Type B pancreatic cell (in vitro differentiated cells): ENCODE measurements at regions not wholly inside any gene's neighbourhood (a gene's known extent, or its start where the extent isn't known, plus 50 kb on each side); places are given as distances from the start of the nearest gene placed in this dataset.
A peak's percentile ranks its signal among the peaks of the same experiment; 100 is the strongest.
"Not testable (repeated sequence)": the region's sequence is repeated elsewhere in the genome, so short reads cannot be mapped to it uniquely, and the experiment has no call there.

Source experiments
- DNase-seq: peaks from one replicate; pipeline ENCODE4 v3.0.0; 2021; ENCODE audit warnings: mixed read lengths; ENCODE audit not compliant: unreplicated experiment; ENCODE audit errors: extremely low spot score
- H3K27ac Mint-ChIP-seq: 2 replicates; pipeline ENCODE4 v1.8.0; 2021; ENCODE audit warnings: mild to moderate bottlenecking, mixed read lengths
- H3K27me3 Mint-ChIP-seq: 2 replicates; pipeline ENCODE4 v1.8.0; 2021; ENCODE audit warnings: mixed read lengths
- H3K36me3 Mint-ChIP-seq: 2 replicates; pipeline ENCODE4 v1.8.0; 2021; ENCODE audit warnings: mixed read lengths
- H3K4me1 Mint-ChIP-seq: one replicate; pipeline ENCODE4 v1.8.0; 2021; ENCODE audit warnings: mixed read lengths; ENCODE audit not compliant: unreplicated experiment
- H3K4me3 Mint-ChIP-seq: 2 replicates; pipeline ENCODE4 v1.8.0; 2021; ENCODE audit warnings: mild to moderate bottlenecking, mixed read lengths
- H3K9me3 Mint-ChIP-seq: 2 replicates; pipeline ENCODE4 v1.8.0; 2021; ENCODE audit warnings: mixed read lengths
- TF ChIP-seq, protein P1 (sequence below): fragments of 200-600 bp; sonication (generic); conservative IDR thresholded peaks from 2 replicates; pipeline ENCODE4 v1.5.0; 2021; ENCODE audit warnings: antibody characterized with exemption, mild to moderate bottlenecking

DNA sequence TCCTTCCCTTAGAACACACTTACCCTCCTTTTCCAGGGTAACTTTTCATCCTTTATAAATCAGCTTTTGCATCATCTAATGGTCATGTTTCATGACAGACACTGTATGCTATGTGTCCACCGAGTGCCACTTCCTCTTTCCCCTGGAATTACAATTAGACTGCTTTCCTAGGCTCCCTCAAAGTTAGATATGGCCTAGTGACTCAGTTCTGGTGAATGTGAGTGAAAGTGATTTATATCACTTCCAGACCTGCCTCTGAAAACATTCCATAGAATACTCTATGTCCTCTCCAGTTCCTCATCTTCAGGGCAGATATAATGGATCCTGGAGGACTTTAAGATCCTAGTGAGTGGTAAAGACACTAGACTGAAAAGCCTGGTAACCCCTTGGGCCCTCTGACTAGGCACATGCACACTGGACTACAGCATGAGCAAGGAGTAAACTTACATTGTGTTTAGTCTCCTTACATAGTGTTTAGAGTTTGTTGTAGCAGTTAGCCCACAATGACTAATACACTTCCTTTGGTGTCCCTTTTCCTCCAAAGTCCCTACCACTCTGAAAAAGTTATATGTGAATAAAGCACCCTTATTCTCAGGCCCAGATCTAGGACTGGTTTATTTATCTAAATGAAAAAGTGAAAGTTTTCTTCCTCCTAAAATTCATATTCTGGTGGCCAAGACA lies 59.3 kb downstream of the GPR88 start:
- TF ChIP-seq, protein P1, sequence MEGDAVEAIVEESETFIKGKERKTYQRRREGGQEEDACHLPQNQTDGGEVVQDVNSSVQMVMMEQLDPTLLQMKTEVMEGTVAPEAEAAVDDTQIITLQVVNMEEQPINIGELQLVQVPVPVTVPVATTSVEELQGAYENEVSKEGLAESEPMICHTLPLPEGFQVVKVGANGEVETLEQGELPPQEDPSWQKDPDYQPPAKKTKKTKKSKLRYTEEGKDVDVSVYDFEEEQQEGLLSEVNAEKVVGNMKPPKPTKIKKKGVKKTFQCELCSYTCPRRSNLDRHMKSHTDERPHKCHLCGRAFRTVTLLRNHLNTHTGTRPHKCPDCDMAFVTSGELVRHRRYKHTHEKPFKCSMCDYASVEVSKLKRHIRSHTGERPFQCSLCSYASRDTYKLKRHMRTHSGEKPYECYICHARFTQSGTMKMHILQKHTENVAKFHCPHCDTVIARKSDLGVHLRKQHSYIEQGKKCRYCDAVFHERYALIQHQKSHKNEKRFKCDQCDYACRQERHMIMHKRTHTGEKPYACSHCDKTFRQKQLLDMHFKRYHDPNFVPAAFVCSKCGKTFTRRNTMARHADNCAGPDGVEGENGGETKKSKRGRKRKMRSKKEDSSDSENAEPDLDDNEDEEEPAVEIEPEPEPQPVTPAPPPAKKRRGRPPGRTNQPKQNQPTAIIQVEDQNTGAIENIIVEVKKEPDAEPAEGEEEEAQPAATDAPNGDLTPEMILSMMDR: no peak
- Mint-ChIP-seq H3K4me3 (no peak overlapping the region), H3K36me3 (no peaks in the 10 kb centered on the region), H3K4me1 (peaks cover 5% of the 10 kb centered on the region), H3K27ac (no peak overlapping the region), H3K27me3 (no peaks in the 10 kb centered on the region), H3K9me3 (no peaks in the 10 kb centered on the region)
- DNase-seq: no peak

- Mint-ChIP-seq H3K27me3 (no peaks in the 10 kb centered on the region), H3K9me3 (no peaks in the 10 kb centered on the region), H3K36me3 (no peaks in the 10 kb centered on the region), H3K4me3 (no peak overlapping the region), H3K27ac (no peak overlapping the region), H3K4me1 (peaks cover 5% of the 10 kb centered on the region)
- TF ChIP-seq, protein P1: no peak
- no peak for DNase-seq
Observed at GRCh38 chr1:100597784-100598183, 59.8 kb downstream of the GPR88 start.

- not testable (repeated sequence) for H3K4me3 Mint-ChIP-seq, H3K9me3 Mint-ChIP-seq, DNase-seq, H3K4me1 Mint-ChIP-seq, H3K27me3 Mint-ChIP-seq, H3K36me3 Mint-ChIP-seq, H3K27ac Mint-ChIP-seq
Observed at GRCh38 chr1:100600377-100600776, 62.4 kb downstream of the GPR88 start.

DNA sequence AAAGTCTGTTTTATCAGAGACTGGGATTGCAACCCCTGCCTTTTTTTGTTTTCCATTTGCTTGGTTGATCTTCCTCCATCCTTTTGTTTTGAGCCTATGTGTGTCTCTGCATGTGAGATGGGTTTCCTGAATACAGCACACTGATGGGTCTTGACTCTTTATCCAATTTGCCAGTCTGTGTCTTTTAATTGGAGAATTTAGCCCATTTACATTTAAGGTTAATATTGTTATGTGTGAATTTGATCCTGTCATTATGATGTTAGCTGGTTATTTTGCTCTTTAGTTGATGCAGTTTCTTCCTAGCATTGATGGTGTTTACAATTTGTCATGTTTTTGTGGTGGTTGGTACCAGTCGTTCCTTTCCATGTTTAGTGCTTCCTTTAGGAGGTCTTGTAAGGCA lies 64.1 kb downstream of the GPR88 start:
- H3K36me3 Mint-ChIP-seq, H3K4me1 Mint-ChIP-seq, H3K27ac Mint-ChIP-seq, H3K9me3 Mint-ChIP-seq, H3K27me3 Mint-ChIP-seq, DNase-seq, H3K4me3 Mint-ChIP-seq: not testable (repeated sequence)

- Mint-ChIP-seq H3K9me3 (no peaks in the 10 kb centered on the region), H3K36me3 (no peaks in the 10 kb centered on the region), H3K4me3 (no peak overlapping the region), H3K27me3 (no peaks in the 10 kb centered on the region), H3K27ac (no peak overlapping the region), H3K4me1 (peaks cover 6% of the 10 kb centered on the region)
- TF ChIP-seq, protein P1: no peak
- DNase-seq: no peak
Observed at GRCh38 chr1:100604372-100604771, 66.4 kb downstream of the GPR88 start.

DNA sequence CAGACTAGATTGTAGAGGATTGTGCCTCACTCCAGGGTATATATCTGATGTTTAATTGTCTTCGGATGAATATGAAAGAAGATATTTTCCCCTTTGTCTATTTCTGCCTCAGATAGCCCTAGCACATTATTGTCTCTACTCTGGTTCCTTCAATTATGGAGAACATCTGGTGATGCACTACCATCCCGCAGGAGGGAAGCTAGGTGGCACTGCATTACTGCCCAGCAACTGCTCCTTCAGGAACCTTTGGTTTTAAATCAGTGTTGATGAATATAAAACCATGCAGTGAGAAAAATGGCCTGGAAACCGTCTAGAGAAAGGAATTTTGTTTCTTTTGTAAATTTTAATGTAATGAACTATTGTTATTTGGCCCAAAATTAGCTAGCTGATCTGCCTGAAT lies 68.5 kb downstream of the GPR88 start:
- Mint-ChIP-seq H3K4me3 (no peak overlapping the region), H3K9me3 (no peaks in the 10 kb centered on the region), H3K4me1 (peaks cover 14% of the 10 kb centered on the region), H3K27me3 (no peaks in the 10 kb centered on the region), H3K36me3 (no peaks in the 10 kb centered on the region), H3K27ac (no peak overlapping the region)
- DNase-seq: no peak
- TF ChIP-seq, protein P1: peak; percentile 54
